ENCODE measurements at regions not wholly inside any gene's neighbourhood (a gene's known extent, or its start where the extent isn't known, plus 50 kb on each side); places are given as distances from the start of the nearest gene placed in this dataset.

GRCh38 chr9:82546136-82546535, 516.8 kb downstream of the RASEF start:
- intact Hi-C loops (cut with DNase I): no loop called here
- ATAC-seq (ENCODE audit: poor library complexity): no peak
- no peak for DNase-seq

GRCh38 chr9:82547995-82548394, 514.9 kb downstream of the RASEF start:
- ATAC-seq (ENCODE audit: poor library complexity) (no peak), DNase-seq (no peak)
- intact Hi-C loops (cut with DNase I): no loop called here

GRCh38 chr9:82549174-82549821, 513.6 kb downstream of the RASEF start:
- intact Hi-C loops (cut with DNase I): no loop called here
- no peak for DNase-seq
- ATAC-seq (ENCODE audit: poor library complexity): no peak

GRCh38 chr9:82552784-82553183, 510.2 kb downstream of the RASEF start:
- intact Hi-C loops (cut with DNase I): no loop called here
- no peak for DNase-seq
- no peak for ATAC-seq (ENCODE audit: poor library complexity)

- ATAC-seq (ENCODE audit: poor library complexity): no peak
- intact Hi-C loops (cut with DNase I): no loop called here
- no peak for DNase-seq
Measured at GRCh38 chr9:82553654-82554366, 509.1 kb downstream of the RASEF start.

GRCh38 chr9:82554381-82554780, 508.6 kb downstream of the RASEF start:
- DNase-seq (no peak), ATAC-seq (ENCODE audit: poor library complexity) (no peak)
- intact Hi-C loops (cut with DNase I): no loop called here

GRCh38 chr9:82555031-82555430, 507.9 kb downstream of the RASEF start:
- intact Hi-C loops (cut with DNase I): no loop called here
- ATAC-seq (ENCODE audit: poor library complexity) (no peak), DNase-seq (no peak)

- ATAC-seq (ENCODE audit: poor library complexity) (no peak), DNase-seq (no peak)
- intact Hi-C loops (cut with DNase I): no loop called here
Measured at GRCh38 chr9:82555431-82556051, 507.4 kb downstream of the RASEF start.

GRCh38 chr9:82558346-82558745, 504.6 kb downstream of the RASEF start:
- intact Hi-C loops (cut with DNase I): no loop called here
- ATAC-seq (ENCODE audit: poor library complexity) (no peak), DNase-seq (no peak)

GRCh38 chr9:82558855-82559630, 503.9 kb downstream of the RASEF start:
- intact Hi-C loops (cut with DNase I): no loop called here
- no peak for DNase-seq
- no peak for ATAC-seq (ENCODE audit: poor library complexity)

GRCh38 chr9:82560036-82560435, 502.9 kb downstream of the RASEF start:
- no peak for ATAC-seq (ENCODE audit: poor library complexity)
- DNase-seq: no peak
- intact Hi-C loops (cut with DNase I): no loop called here

GRCh38 chr9:82560457-82560904, 502.5 kb downstream of the RASEF start:
- no peak for ATAC-seq (ENCODE audit: poor library complexity)
- intact Hi-C loops (cut with DNase I): no loop called here
- DNase-seq: no peak

GRCh38 chr9:82563094-82563493, 499.8 kb downstream of the RASEF start:
- intact Hi-C loops (cut with DNase I): no loop called here
- DNase-seq: no peak
- no peak for ATAC-seq (ENCODE audit: poor library complexity)

- ATAC-seq (ENCODE audit: poor library complexity) (no peak), DNase-seq (no peak)
- intact Hi-C loops (cut with DNase I): no loop called here
Measured at GRCh38 chr9:82563841-82564240, 499.1 kb downstream of the RASEF start.

- intact Hi-C loops (cut with DNase I): no loop called here
- DNase-seq: no peak
Measured at GRCh38 chr9:82565188-82565969, 497.6 kb downstream of the RASEF start.

GRCh38 chr9:82567953-82568352, 495.0 kb downstream of the RASEF start:
- no peak for DNase-seq
- ATAC-seq (ENCODE audit: poor library complexity): no peak
- intact Hi-C loops (cut with DNase I): no loop called here

More at GRCh38 chr9:82565188-82565969, 497.6 kb downstream of the RASEF start:
- ATAC-seq (ENCODE audit: poor library complexity): no peak

- intact Hi-C loops (cut with DNase I): no loop called here
- ATAC-seq (ENCODE audit: poor library complexity) (no peak), DNase-seq (no peak)
Measured at GRCh38 chr9:82570226-82570625, 492.7 kb downstream of the RASEF start.

- no peak for DNase-seq
- no peak for ATAC-seq (ENCODE audit: poor library complexity)
- intact Hi-C loops (cut with DNase I): no loop called here
Measured at GRCh38 chr9:82571540-82571939, 491.4 kb downstream of the RASEF start.

GRCh38 chr9:82572146-82572545, 490.8 kb downstream of the RASEF start:
- intact Hi-C loops (cut with DNase I): no loop called here
- DNase-seq (no peak), ATAC-seq (ENCODE audit: poor library complexity) (no peak)
